ENCODE measurements at regions not wholly inside any gene's neighbourhood (a gene's known extent, or its start where the extent isn't known, plus 50 kb on each side); places are given as distances from the start of the nearest gene placed in this dataset.

GRCh38 chr6:18785810-18786490, 398.8 kb downstream of the RNF144B start:
- no peak for DNase-seq

- DNase-seq, result no peak
These were observed 405.7 kb downstream of the RNF144B start for GRCh38 chr6:18792866-18793265.

GRCh38 chr6:18795726-18796125, 408.6 kb downstream of the RNF144B start:
- no peak for DNase-seq

- no peak for DNase-seq
These were observed 433.6 kb downstream of the RNF144B start for GRCh38 chr6:18820725-18821124.

- DNase-seq, result peak; percentile 8
These were observed 436.7 kb downstream of the RNF144B start for GRCh38 chr6:18823782-18824386.

GRCh38 chr6:18829272-18829870, 442.2 kb downstream of the RNF144B start:
- no peak for DNase-seq

- no peak for DNase-seq
These were observed 448.8 kb downstream of the RNF144B start for GRCh38 chr6:18835976-18836375.

GRCh38 chr6:18837013-18837412, 449.9 kb downstream of the RNF144B start:
- no peak for DNase-seq

- DNase-seq, result no peak
These were observed 455.4 kb downstream of the RNF144B start for GRCh38 chr6:18842534-18842933.

GRCh38 chr6:18845896-18846295, 458.7 kb downstream of the RNF144B start:
- DNase-seq, result no peak

GRCh38 chr6:18846327-18846726, 459.2 kb downstream of the RNF144B start:
- no peak for DNase-seq

- DNase-seq, result no peak
These were observed 474.1 kb downstream of the RNF144B start for GRCh38 chr6:18861204-18861603.

- DNase-seq, result no peak
These were observed 496.1 kb downstream of the RNF144B start for GRCh38 chr6:18883268-18883667.

- DNase-seq, result no peak
These were observed 496.7 kb downstream of the RNF144B start for GRCh38 chr6:18883851-18884250.

GRCh38 chr6:18893540-18894269, 506.6 kb downstream of the RNF144B start:
- DNase-seq, result no peak

GRCh38 chr6:18897350-18897749, 510.2 kb downstream of the RNF144B start:
- no peak for DNase-seq

- DNase-seq, result no peak
These were observed 517.5 kb downstream of the RNF144B start for GRCh38 chr6:18904681-18905080.

- DNase-seq, result no peak
These were observed 533.6 kb downstream of the RNF144B start for GRCh38 chr6:18920701-18921100.

- no peak for DNase-seq
These were observed 543.9 kb downstream of the RNF144B start for GRCh38 chr6:18931086-18931485.

- no peak for DNase-seq
These were observed 571.0 kb downstream of the RNF144B start for GRCh38 chr6:18958146-18958545.

GRCh38 chr6:18961566-18961965, 574.4 kb downstream of the RNF144B start:
- DNase-seq, result no peak

- DNase-seq, result no peak
These were observed 575.3 kb downstream of the RNF144B start for GRCh38 chr6:18962361-18962905.

GRCh38 chr6:18963439-18963838, 576.3 kb downstream of the RNF144B start:
- no peak for DNase-seq
